Limb (tissue), 2 donors: ENCODE measurements at regions not wholly inside any gene's neighbourhood (a gene's known extent, or its start where the extent isn't known, plus 50 kb on each side); places are given as distances from the start of the nearest gene placed in this dataset.
A peak's percentile ranks its signal among the peaks of the same experiment; 100 is the strongest.

Experiments used
- DNase-seq, 2 donors: peaks; one replicate each; pipeline ENCODE4 v3.0.0-alpha.2; 2016; ENCODE audit errors: extremely low spot score in 2 of 2

DNA sequence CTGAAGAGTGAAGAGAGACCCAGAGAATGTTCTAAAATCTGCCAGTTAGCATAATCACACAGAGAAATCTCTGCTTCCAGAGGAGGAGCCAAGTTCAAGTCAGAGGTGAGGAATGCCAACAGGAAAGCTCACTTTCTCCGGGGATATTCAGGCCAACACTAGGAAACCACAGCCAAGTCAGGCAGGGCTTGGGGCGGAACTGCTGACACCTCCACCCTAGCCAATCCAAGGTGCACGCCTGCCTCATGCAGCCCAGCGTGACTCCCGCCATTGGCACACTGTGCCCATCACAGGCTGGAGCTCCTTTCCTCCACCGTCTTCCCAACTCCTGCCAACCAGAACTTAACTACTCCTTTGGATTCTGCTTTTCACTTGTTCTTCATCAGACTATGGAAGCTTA lies 374.3 kb upstream of the CCDC196 start:
- DNase-seq = no peak

DNA sequence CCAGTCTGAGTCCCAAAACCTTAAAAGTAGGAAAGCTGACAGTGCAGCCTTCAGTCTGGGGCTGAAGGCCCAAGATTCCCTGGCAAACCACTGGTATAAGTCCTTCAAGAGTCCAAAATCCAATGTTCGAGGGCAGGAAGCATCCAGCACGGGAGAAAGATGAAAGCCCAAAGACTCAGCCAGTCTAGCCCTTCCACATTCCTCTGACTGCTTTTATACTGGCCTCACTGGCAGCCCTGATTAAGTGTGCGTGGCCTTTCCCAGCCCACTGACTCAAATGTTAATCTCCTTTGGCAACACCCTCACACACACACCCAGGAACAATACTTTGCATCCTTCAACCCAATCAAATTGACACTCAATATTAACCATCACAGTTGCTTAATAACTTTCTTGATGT lies 372.1 kb upstream of the CCDC196 start:
- DNase-seq = no peak

DNA sequence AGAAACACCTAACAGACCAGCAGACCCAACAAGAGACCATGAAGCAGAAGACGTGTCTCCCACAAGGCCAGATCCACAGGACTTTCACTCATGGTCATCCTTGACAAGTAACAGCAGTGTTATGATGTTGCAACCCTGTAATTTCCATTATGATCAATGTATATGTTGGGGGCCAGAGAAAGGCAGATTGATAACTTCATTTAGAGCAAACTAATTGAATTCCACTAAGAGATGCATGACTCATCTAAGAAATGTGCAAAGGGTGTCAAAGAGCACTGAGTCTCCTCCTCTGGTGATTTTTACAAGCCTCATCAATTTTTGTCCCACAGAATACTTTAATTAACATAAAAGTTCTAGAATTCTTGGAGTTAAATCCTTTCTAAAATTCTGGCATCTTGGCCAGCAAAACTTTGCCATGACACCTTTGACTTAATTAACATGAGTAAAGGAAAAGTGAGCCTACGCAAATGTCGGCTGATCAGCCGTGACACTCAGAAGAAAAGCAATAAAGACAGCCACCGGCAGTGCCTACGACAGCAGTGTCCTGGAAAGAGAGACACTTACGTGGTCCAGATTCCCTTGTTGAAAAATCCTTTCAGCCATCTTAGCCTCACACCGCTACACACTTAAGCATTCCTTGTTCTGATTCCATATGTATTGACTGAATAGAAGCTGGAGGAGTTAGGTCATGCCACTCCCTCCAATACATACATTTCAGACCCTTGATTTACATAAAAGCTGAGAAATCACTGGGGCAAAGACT lies 370.2 kb upstream of the CCDC196 start:
- no peak for DNase-seq

DNA sequence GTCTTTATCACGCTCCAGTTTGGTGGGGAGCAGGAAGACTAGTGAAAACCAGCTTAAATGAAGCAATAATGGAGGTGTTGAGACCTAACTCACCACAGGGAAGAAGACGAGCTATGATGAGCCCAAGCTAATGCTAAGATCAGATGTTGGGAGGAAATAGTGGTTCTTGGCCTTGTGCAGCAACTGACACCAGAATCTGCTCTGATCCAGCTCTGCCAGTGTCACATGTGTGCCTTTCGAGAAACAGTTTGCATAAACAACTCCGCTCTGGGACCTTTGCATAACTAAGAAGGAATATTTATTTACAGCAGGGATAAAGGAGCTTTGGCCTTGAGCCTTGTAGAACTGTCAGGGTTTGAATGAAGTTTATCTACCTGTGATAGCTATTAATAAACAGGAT lies 369.4 kb upstream of the CCDC196 start:
- DNase-seq = no peak

DNA sequence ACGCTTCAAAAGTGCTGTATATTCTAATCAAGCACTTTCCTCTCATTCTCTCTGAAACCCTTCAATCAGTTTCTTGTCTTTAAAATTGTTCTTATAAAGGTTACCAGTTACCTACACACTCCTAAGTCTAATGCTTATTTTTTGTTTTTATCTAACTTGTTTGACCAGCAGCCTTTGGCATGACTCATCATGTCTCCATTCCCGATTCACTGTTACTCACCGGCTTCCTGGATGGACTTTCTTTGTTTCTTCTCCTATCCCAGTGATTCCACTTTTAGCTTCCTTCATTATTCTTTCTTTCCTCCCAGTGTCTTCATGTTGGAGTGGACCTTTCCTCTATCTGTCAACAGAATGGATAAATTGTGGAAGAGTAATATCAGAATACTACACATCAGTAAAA lies 368.6 kb upstream of the CCDC196 start:
- DNase-seq = no peak

DNA sequence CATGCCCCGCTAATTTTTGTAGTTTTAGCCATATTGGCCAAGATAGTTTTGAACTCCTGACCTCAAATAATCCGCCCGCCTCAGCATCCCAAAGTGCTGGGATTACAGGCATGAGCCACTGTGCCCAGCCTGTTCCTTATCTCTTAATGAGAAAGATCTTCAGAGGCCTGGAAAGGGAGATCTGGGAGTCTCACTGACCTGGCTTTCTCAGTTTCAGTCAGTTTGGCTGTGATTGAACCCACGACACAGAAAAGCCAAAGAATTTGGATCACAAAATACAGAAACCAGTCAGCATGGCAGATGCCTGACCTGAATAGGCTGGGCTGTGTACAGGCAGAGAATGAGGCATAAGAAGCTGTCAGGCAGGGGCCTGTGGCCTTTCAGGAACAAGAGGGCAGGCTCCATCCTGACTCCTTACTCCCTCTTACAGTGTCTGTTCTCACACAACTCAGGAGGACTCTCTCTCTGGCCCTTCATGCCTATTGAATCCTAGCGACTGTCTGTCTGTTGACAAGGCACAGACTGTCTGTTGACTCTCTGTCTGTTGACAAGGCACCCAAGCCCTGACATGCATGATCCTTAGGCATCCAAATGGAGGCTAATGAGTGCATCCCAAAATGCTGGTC lies 366.5 kb upstream of the CCDC196 start:
- DNase-seq = no peak

DNA sequence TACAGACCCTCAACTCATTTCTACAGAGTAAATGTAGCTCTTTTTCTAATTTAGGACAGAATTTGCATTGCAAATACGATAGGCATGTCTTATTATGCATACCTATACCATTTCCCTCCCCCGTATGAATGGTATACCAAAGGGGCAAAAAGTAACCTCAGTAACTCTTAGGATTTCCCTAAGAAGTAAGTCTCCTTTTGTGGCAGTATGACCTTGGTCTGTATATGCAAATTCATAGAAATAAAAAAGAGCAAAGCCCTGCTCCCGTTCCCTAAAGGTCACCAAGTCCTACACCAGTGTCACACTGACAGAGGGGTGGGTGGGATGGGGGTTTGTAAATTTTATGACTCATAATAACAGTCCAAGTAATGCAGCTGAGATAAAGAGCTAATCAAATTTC lies 365.8 kb upstream of the CCDC196 start:
- DNase-seq = no peak

DNA sequence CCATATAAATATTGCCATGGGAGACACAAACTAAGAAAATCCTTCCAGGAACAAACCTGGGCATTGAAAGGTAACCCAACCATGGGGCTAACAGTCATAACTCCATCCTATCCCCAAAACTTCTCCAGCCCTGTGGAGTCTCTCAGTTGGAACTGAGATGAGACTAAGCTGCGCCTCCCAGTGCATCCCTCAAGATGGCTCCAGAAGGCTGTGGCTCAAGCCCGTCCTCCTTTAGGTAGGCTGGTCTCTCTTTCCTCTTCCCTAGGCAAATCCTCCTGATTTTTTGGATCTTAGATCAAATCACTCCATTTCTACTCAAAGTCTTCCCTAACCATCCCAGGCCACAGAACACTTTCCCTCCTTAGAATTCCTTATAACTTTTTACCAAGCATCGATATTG lies 364.3 kb upstream of the CCDC196 start:
- DNase-seq = no peak

DNA sequence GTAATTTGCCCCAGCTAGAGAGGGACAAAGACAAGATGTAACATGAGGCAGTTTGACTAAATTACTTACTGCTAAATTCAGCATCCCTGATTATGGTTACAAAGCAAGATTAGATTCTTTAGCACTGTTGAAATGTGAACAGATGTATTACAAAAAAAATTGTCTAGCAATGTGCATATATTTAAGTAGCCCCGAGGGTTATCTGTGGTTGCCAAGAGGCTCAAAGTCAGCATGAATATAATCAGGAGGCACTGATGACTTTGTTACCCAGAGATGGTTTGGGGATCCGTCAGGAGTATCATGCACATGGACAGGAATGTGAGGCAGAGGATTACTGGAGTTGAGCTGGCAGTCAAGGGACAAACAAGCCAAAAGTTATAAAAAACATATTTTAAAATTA lies 356.9 kb upstream of the CCDC196 start:
- DNase-seq = no peak

DNA sequence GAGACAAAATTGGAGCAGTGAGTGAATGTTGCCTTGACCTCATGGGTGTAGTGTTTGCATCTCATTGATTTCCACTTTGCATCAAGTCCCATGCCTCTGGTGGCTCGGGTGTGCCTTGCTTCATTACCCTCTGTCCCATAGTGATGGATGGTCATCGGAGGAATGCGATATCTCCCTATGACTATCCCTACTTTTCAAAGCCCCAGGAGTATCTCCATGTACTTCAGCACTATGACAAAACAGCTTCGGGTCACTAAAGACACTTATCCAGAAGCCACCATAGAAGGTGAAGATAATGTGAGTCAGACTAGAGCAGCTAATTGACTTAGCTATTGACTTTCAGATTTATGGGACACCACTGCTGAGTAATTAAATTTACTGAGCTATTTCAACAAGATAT lies 355.1 kb upstream of the CCDC196 start:
- no peak for DNase-seq

DNA sequence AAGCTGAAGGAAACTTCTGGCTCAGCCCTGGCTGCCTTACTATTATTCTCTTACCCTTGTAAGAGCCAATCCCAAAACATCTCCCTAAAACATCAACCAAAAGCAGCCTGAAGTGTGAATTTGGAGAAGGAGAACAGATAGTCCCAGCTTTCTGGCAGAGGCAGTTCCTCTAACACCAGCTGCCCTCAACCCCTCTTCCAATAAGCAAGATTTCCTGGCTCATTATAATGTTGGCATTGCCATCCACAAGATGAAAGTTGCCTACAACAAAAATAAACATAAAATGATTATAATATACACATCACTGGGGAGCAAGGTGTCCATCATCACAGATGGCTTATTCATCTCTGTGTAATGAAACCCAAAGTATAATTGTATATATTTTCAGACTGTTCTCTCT lies 352.5 kb upstream of the CCDC196 start:
- no peak for DNase-seq

DNA sequence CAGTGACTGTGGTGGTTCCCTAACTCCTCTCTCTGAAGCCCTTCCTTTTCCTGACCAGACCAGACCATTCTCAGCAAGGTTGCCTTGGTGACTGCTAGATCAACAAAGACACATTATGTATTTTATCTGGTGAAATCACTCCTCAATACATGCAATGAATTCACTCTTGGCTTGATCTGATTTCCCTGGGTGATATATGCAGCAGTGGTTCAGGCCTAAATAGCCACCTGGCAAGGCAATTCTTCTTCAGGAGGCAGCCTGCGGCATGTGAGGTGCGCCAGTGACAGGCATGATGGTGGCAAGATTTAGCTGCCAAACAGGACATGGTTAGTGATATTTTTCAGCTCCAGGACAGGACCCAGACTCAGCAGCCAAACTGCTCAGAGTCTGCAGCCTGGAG lies 350.3 kb upstream of the CCDC196 start:
- peak in 1 of 2 donors; percentile 58 for DNase-seq

DNA sequence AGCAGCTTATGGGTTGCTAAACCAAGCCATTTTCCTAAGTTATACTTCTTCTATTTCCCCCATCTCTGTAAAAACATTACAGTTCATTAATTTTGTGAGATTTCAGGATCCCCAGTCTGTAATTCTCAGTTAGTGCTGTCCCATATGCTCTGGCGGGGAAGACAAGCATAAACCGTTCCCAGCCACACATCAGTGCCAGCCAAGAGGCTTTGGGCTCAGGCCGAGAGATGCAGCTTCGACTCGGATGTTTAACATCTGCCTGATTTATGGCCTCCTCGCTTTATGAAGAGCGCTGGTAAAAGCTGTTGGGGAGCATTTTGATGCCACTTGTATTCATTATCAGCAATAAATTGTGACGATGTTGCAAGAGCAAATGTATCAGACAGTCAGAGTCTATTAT lies 349.1 kb upstream of the CCDC196 start:
- DNase-seq = no peak

DNA sequence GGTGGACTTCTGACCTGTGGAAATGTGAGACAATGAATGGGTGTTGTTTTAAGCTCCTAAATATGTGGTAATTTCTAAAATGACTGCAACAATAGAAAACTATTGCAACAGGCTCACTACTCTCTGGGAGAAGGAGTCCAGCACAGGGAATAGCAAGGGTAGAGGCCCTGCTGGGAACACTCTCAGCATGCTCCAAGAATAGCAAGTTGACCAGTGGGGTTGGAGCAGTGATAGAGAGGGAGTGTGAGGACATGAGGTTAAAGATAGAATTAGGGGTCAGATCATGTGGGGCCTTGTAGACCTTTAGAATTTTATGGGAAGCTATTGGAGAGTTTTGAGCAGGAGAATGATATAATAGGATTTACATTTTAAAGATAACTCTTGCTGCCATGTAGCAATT lies 346.7 kb upstream of the CCDC196 start:
- no peak for DNase-seq

DNA sequence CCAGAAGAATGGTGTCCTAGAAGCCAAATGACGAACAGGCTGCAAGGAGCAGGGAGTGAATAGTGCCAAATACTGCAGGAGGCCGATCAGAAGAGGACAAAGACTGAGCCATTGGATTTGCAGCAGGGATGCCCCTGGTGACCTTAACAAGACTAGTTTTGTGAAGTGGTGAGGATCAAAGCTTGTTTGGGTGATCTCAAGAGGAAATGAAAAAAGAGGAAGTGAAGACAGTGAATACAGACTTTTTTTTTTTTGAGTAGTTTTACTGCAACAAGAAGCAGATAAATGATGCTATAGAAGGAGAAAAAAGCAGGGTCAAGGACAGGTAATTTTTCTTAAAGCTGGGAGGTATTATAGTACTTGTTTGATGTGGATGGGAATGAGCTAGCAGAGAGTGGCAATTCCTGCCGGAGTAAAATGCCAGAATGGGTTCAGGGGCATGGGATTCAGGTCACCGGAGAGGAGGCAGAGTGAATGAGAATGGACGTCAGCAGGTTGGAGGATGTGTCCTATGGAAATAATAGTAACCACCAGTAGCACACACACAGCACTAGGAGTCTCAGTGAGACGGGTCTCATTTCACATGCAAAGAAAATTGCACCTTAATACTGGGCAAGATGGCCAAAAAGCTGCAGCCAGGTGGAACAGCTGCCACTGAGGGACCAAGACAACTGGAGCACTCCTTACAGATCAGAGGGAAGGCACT lies 345.8 kb upstream of the CCDC196 start:
- DNase-seq = no peak

DNA sequence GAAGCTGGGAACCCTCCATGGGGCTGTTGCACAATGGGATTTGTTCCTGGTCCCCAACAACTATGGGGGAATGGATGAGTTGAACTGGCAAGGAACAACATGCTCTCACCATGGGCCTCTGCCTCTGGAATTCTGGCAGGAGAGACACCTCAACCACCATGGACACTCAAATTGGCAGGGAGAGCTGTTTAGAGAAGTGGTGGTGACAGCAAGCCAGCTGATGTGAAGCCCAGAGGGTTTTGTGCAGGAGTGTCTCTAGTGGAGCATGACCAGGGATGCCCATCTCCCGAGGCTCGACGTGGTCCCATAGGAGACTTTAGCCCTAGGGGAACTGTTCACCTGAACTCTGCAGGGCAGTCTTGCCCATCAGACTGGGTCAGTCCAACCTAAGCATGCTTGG lies 345.2 kb upstream of the CCDC196 start:
- DNase-seq = no peak

DNA sequence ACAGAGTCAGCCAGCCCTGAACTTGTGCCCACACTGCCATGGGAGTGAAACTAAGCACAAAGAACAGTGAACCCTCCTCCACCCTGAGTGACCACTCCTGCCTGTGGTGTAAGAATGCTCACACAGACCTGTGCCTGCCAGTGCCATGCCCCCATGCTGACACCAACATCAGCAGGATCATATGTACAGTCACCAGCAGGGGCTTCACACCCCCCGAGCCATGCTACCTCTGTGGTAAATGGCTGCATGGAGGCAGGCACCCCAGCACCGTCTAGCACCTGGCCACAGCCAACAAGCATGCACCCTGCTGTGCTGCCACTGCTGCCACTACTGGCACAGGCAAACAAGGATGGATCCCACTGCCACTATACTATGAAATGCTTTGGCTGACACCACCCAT lies 344.4 kb upstream of the CCDC196 start:
- no peak for DNase-seq

DNA sequence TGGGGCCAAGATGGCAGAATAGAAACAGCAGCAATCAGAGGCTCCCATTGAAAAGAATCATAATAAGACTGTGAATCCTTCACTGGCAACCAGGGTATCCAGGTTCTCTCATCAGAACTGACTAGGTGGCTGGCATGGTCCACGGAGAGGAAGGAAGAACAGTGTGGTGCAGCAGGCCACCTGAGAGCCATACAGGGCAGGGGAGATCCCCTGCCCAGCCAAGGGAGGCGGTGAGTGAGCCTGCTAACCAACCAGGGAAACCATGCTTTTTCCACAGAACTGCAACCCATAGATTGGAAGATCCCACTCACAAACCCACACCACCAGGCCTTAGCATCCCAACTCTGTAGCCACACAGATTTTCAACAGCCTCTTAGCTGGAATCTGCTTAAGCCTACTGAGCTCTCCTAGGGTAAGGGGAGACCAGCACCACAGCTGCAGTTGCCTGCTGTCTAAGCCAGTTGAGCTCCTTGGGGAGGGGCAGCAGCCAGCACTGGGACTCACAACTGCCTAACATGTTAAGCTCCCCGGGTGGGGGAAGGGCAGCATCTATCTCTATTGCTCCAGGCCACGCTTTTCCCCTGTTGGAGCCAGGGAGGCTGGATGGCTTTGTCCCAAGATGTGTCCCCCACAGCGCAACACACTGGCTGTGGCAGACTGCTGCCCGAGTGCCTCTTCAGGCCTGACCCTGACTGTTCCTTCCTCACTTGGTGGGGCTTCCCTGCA lies 342.6 kb upstream of the CCDC196 start:
- no peak for DNase-seq

DNA sequence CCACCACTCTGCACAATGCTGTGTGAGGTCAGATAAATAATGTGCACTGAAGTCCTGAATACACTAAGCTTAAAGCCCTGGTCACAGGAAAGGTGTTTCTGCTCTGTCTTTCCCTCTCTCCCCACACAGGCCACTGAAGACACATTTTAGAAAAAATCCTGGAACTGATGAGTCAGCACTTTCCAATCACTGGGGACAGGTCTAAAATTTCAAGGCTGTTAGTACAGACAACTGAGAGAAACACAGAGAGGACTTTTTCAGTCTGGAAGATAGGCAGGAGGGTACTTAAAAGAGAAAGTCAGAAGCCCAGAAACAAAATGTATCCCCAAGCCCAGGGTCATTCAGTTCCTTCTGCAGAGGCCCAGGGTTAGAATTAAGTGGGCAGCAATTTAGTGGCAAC lies 333.9 kb upstream of the CCDC196 start:
- no peak for DNase-seq

DNA sequence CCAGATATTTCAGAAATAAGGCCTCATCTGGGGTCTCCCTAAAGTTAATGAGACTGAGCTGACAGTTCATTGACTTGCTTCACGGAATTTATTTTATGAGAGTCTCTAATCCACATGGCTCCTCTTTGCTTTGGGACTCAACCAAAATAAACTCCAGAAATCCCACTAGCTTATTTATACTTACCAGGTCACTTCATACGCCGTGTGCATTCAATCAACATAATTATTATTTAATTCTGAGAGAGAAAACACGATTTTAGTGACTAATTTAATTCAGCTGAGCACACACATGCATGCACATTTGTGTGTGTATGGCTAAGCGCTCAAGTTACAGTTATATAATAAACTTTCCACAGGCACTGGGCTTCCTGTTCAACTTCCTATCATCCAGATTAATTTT lies 333.4 kb upstream of the CCDC196 start:
- peak in 1 of 2 donors; percentile 48 for DNase-seq

DNA sequence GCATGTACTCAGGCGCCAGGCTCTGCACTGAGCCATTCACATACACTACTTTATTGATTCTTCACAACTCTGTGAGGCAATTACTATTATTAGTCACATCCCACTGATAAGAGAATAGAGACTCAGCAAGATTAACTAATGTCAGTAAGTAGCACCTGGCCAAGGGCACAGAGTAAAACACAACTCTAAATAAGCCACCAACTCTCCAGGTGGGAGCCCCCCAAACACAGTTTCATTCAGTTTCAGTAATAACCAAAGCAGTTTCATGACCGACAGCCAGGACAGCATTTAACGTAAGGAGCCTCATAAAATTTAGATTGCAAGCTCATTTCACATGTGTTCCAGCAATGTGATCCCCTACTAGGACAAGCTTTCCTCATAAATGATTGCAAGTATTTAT lies 323.1 kb upstream of the CCDC196 start:
- DNase-seq = no peak

DNA sequence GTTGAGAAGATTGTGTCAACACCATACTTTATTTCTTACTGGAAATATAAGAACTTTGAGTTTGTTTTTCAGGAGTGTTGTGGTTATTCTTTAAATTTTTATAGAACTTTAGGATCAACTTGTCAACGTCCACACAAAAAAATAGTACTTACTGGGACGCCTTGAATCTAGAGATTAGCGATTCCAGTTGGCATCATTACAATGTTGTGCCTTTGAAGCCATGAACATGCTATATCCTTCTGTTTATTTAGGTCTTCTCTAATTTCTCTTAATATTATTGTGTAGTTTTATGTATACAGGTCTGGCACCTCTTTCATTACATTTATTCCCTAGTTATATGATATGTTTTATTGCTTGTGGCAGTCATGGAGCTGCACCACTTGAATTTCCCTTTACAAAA lies 320.8 kb upstream of the CCDC196 start:
- no peak for DNase-seq
